GM23338 (cell line): ENCODE measurements at regions not wholly inside any gene's neighbourhood (a gene's known extent, or its start where the extent isn't known, plus 50 kb on each side); places are given as distances from the start of the nearest gene placed in this dataset.

Source experiments
- ATAC-seq: fragments of 200-7000 bp; cut with Tn5 transposase; 3 replicates; pipeline ENCODE4 v1.9.1; 2020
- DNase-seq: peaks from one replicate; pipeline ENCODE4 v3.0.0-alpha.2; 2015; ENCODE audit warnings: low spot score
- H2AFZ ChIP-seq: fragments of 200-600 bp; sonication (generic); 2 replicates; pipeline ENCODE4 v1.8.0; 2016; ENCODE audit warnings: antibody characterized with exemption, mild to moderate bottlenecking, moderate library complexity
- H3F3A ChIP-seq: fragments of 200-600 bp; sonication (generic); replicated peaks from 2 replicates; pipeline ENCODE4 v1.8.0; 2017; ENCODE audit warnings: antibody characterized with exemption, mixed run types, low read depth
- H3K27ac ChIP-seq: fragments of 200-600 bp; sonication (generic); 2 replicates; pipeline ENCODE4 v1.6.1; 2016; ENCODE audit warnings: low read depth
- H3K27me3 ChIP-seq: fragments of 200-600 bp; sonication (generic); 2 replicates; pipeline ENCODE4 v1.8.0; 2016; ENCODE audit warnings: mild to moderate bottlenecking, mixed run types, moderate library complexity; ENCODE audit not compliant: insufficient read depth
- H3K36me3 ChIP-seq: fragments of 200-600 bp; sonication (generic); 2 replicates; pipeline ENCODE4 v1.8.0; 2016; ENCODE audit warnings: mild to moderate bottlenecking; ENCODE audit not compliant: insufficient read depth
- H3K4me1 ChIP-seq: fragments of 200-600 bp; sonication (generic); 2 replicates; pipeline ENCODE4 v1.8.0; 2016; ENCODE audit warnings: mild to moderate bottlenecking, moderate library complexity; ENCODE audit not compliant: insufficient read depth
- H3K4me2 ChIP-seq: fragments of 200-600 bp; sonication (generic); 2 replicates; pipeline ENCODE4 v1.7.1; 2017; ENCODE audit warnings: mixed run types
- H3K4me3 ChIP-seq: fragments of 200-600 bp; sonication (generic); 2 replicates; pipeline ENCODE4 v1.6.1; 2016; ENCODE audit warnings: mixed run types
- H3K79me2 ChIP-seq: fragments of 200-600 bp; sonication (generic); replicated peaks from 2 replicates; pipeline ENCODE4 v1.8.0; 2017; ENCODE audit warnings: mild to moderate bottlenecking; ENCODE audit not compliant: insufficient read depth
- H3K9me2 ChIP-seq: fragments of 200-600 bp; sonication (generic); 2 replicates; pipeline ENCODE4 v1.8.0; 2017; ENCODE audit not compliant: insufficient read depth
- H4K20me1 ChIP-seq: fragments of 200-600 bp; sonication (generic); replicated peaks from 2 replicates; pipeline ENCODE4 v1.8.0; 2017; ENCODE audit warnings: mild to moderate bottlenecking; ENCODE audit not compliant: insufficient read depth
- H3K27ac Mint-ChIP-seq: 2 replicates; pipeline ENCODE4 v1.8.0; 2020; ENCODE audit warnings: inconsistent platforms, mild to moderate bottlenecking, moderate library complexity, mixed read lengths
- H3K27me3 Mint-ChIP-seq: 3 replicates; pipeline ENCODE4 v1.8.0; 2022; ENCODE audit warnings: low read depth, mild to moderate bottlenecking, moderate library complexity, mixed read lengths, inconsistent platforms; ENCODE audit not compliant: insufficient read depth, poor library complexity
- H3K36me3 Mint-ChIP-seq: 3 replicates; pipeline ENCODE4 v1.8.0; 2021; ENCODE audit warnings: low read depth, mild to moderate bottlenecking, inconsistent platforms, moderate library complexity, mixed read lengths
- H3K4me1 Mint-ChIP-seq: 3 replicates; pipeline ENCODE4 v1.8.0; 2020; ENCODE audit warnings: mild to moderate bottlenecking, inconsistent platforms, mixed read lengths
- H3K4me3 Mint-ChIP-seq: 3 replicates; pipeline ENCODE4 v1.8.0; 2021; ENCODE audit warnings: moderate library complexity, mild to moderate bottlenecking, inconsistent platforms, mixed read lengths
- H3K9me3 Mint-ChIP-seq: 3 replicates; pipeline ENCODE4 v1.8.0; 2020; ENCODE audit warnings: moderate library complexity, mild to moderate bottlenecking, inconsistent platforms, mixed read lengths
- CTCF ChIP-seq, 2 experiments: fragments of 200-600 bp in 1 of 2; sonication (generic) in 1 of 2; conservative IDR thresholded peaks; 2 replicates each; pipeline versions ENCODE4 v1.5.1 to v1.6.1; 2016 to 2017; ENCODE audit warnings: antibody characterized with exemption in 2 of 2, low read depth in 2 of 2, mild to moderate bottlenecking in 2 of 2, moderate library complexity in 1 of 2
- EZH2 ChIP-seq: fragments of 200-600 bp; sonication (generic); IDR thresholded peaks from one replicate; pipeline ENCODE4 v1.8.0; 2017; ENCODE audit warnings: antibody characterized with exemption, mild to moderate bottlenecking, low read depth; ENCODE audit not compliant: unreplicated experiment
- EZH2phosphoT487 ChIP-seq: fragments of 200-600 bp; sonication (generic); IDR thresholded peaks from one replicate; pipeline ENCODE4 v1.8.1; 2018; ENCODE audit warnings: antibody characterized with exemption; ENCODE audit not compliant: unreplicated experiment
- JUNB ChIP-seq: IDR thresholded peaks from one replicate; pipeline ENCODE4 v1.6.1; 2016; ENCODE audit warnings: antibody characterized with exemption; ENCODE audit not compliant: unreplicated experiment
- NANOG ChIP-seq: IDR thresholded peaks from 2 replicates; pipeline ENCODE4 v1.6.1; 2016; ENCODE audit warnings: antibody characterized with exemption, borderline replicate concordance
- POLR2AphosphoS5 ChIP-seq: IDR thresholded peaks from 2 replicates; pipeline ENCODE4 v1.6.1; 2016; ENCODE audit warnings: antibody characterized with exemption, low read depth
- REST ChIP-seq: IDR thresholded peaks from one replicate; pipeline ENCODE4 v1.6.1; 2018; ENCODE audit warnings: antibody characterized with exemption; ENCODE audit not compliant: unreplicated experiment
- ZNF331 ChIP-seq: fragments of 250-450 bp; sonication (Bioruptor Pico); IDR thresholded peaks from 2 replicates; pipeline ENCODE4 v1.5.0; 2020; ENCODE audit warnings: low read depth, mild to moderate bottlenecking, moderate library complexity
- ZNF462 ChIP-seq: fragments of 250-450 bp; sonication (Bioruptor Pico); IDR thresholded peaks from 2 replicates; pipeline ENCODE4 v1.5.0; 2020; ENCODE audit warnings: mild to moderate bottlenecking, moderate library complexity

- no peak overlapping the region for H3K4me3 ChIP-seq
- peaks cover 2% of the 10 kb centered on the region; the same call in 2 of the 3 replicates for H3K4me1 Mint-ChIP-seq
- H3K36me3 ChIP-seq = no peaks in the 10 kb centered on the region
- DNase-seq (no peak), ATAC-seq (no peak)
- no peaks in the 10 kb centered on the region for H3F3A ChIP-seq
- H3K9me3 Mint-ChIP-seq = no peaks in the 10 kb centered on the region
- peaks cover 2% of the 10 kb centered on the region for H3K27me3 Mint-ChIP-seq
- no peaks in the 10 kb centered on the region for H3K79me2 ChIP-seq
- H3K36me3 Mint-ChIP-seq = no peaks in the 10 kb centered on the region
- H2AFZ ChIP-seq = no peak overlapping the region
- no peaks in the 10 kb centered on the region for H3K27me3 ChIP-seq
- no peaks in the 10 kb centered on the region for H4K20me1 ChIP-seq
- H3K27ac Mint-ChIP-seq = no peak overlapping the region
- no peak overlapping the region for H3K4me3 Mint-ChIP-seq
- H3K4me1 ChIP-seq = no peaks in the 10 kb centered on the region
- TF ChIP-seq EZH2 (no peak), EZH2phosphoT487 (no peak), CTCF (conservative IDR thresholded peaks at IDR 0.05; ENCODE audit: low read depth in 2 of 2) (no peak), ZNF331 (no peak), REST (no peak), JUNB (no peak), POLR2AphosphoS5 (no peak), NANOG (no peak)
- no peaks in the 10 kb centered on the region for H3K9me2 ChIP-seq
- H3K4me2 ChIP-seq = no peak overlapping the region
- H3K27ac ChIP-seq = no peak overlapping the region
These were observed 166.1 kb downstream of the MACROH2A1 start for GRCh38 chr5:135232958-135233357.

- H3K27me3 ChIP-seq = no peaks in the 10 kb centered on the region
- no peak overlapping the region for H3K27ac Mint-ChIP-seq
- H3F3A ChIP-seq = no peaks in the 10 kb centered on the region
- DNase-seq (no peak), ATAC-seq (no peak)
- H3K9me2 ChIP-seq = no peaks in the 10 kb centered on the region
- H3K27me3 Mint-ChIP-seq = peaks cover 4% of the 10 kb centered on the region
- no peaks in the 10 kb centered on the region for H3K79me2 ChIP-seq
- no peak overlapping the region for H3K4me2 ChIP-seq
- no peak overlapping the region for H3K4me3 Mint-ChIP-seq
- no peaks in the 10 kb centered on the region for H3K9me3 Mint-ChIP-seq
- no peaks in the 10 kb centered on the region for H3K36me3 Mint-ChIP-seq
- H3K36me3 ChIP-seq = no peaks in the 10 kb centered on the region; the same call in 1 of the 2 replicates
- H3K4me3 ChIP-seq = no peak overlapping the region
- no peaks in the 10 kb centered on the region for H4K20me1 ChIP-seq
- no peak overlapping the region for H3K27ac ChIP-seq
- H3K4me1 ChIP-seq = no peaks in the 10 kb centered on the region
- H2AFZ ChIP-seq = no peak overlapping the region
- H3K4me1 Mint-ChIP-seq = peaks cover under 1% of the 10 kb centered on the region; the same call in 2 of the 3 replicates
- TF ChIP-seq CTCF (conservative IDR thresholded peaks at IDR 0.05; ENCODE audit: low read depth in 2 of 2) = no peak
- no peak for TF ChIP-seq ZNF462 (CRISPR knock-in tag)
These were observed 167.7 kb downstream of the MACROH2A1 start for GRCh38 chr5:135231289-135231688.
